ENCODE measurements at regions not wholly inside any gene's neighbourhood (a gene's known extent, or its start where the extent isn't known, plus 50 kb on each side); places are given as distances from the start of the nearest gene placed in this dataset.

GRCh38 chr14:85387181-85387580 lies 142.8 kb upstream of the FLRT2 start:
- Mint-ChIP-seq H3K27ac (no peak overlapping the region), H3K36me3 (no peaks in the 10 kb centered on the region), H3K4me1 (no peaks in the 10 kb centered on the region), H3K4me3 (no peak overlapping the region), H3K27me3 (no peaks in the 10 kb centered on the region), H3K9me3 (peaks cover 4% of the 10 kb centered on the region)
- ATAC-seq, result no peak

GRCh38 chr14:85390236-85390635 lies 139.7 kb upstream of the FLRT2 start:
- Mint-ChIP-seq H3K9me3 (peaks cover 4% of the 10 kb centered on the region), H3K27me3 (no peaks in the 10 kb centered on the region), H3K4me1 (no peaks in the 10 kb centered on the region), H3K4me3 (no peak overlapping the region), H3K27ac (no peak overlapping the region), H3K36me3 (no peaks in the 10 kb centered on the region)
- ATAC-seq, result no peak

- Mint-ChIP-seq H3K9me3 (peaks cover 6% of the 10 kb centered on the region), H3K27ac (no peak overlapping the region), H3K36me3 (no peaks in the 10 kb centered on the region), H3K4me1 (no peaks in the 10 kb centered on the region), H3K4me3 (no peak overlapping the region), H3K27me3 (no peaks in the 10 kb centered on the region)
- ATAC-seq, result no peak
Observed at GRCh38 chr14:85391455-85391854, 138.5 kb upstream of the FLRT2 start.

GRCh38 chr14:85391892-85392291 lies 138.1 kb upstream of the FLRT2 start:
- H3K4me3 Mint-ChIP-seq, result no peak overlapping the region
- peaks cover 6% of the 10 kb centered on the region for H3K9me3 Mint-ChIP-seq
- H3K27me3 Mint-ChIP-seq, result no peaks in the 10 kb centered on the region
- ATAC-seq, result no peak
- no peak overlapping the region for H3K27ac Mint-ChIP-seq
- H3K36me3 Mint-ChIP-seq, result no peaks in the 10 kb centered on the region
- no peaks in the 10 kb centered on the region for H3K4me1 Mint-ChIP-seq

- no peak for ATAC-seq
- no peak overlapping the region for H3K4me3 Mint-ChIP-seq
- H3K36me3 Mint-ChIP-seq, result no peaks in the 10 kb centered on the region
- H3K27ac Mint-ChIP-seq, result no peak overlapping the region
- peaks cover 10% of the 10 kb centered on the region for H3K9me3 Mint-ChIP-seq
- no peaks in the 10 kb centered on the region for H3K4me1 Mint-ChIP-seq
- no peaks in the 10 kb centered on the region for H3K27me3 Mint-ChIP-seq
Observed at GRCh38 chr14:85399186-85399585, 130.8 kb upstream of the FLRT2 start.

GRCh38 chr14:85400678-85401077 lies 129.3 kb upstream of the FLRT2 start:
- Mint-ChIP-seq H3K27ac (no peak overlapping the region), H3K4me3 (no peak overlapping the region), H3K4me1 (no peaks in the 10 kb centered on the region), H3K36me3 (no peaks in the 10 kb centered on the region), H3K27me3 (no peaks in the 10 kb centered on the region), H3K9me3 (peaks cover 16% of the 10 kb centered on the region)
- ATAC-seq, result no peak

- Mint-ChIP-seq H3K36me3 (no peaks in the 10 kb centered on the region), H3K9me3 (peaks cover 13% of the 10 kb centered on the region), H3K27me3 (no peaks in the 10 kb centered on the region), H3K27ac (no peak overlapping the region), H3K4me1 (no peaks in the 10 kb centered on the region), H3K4me3 (no peak overlapping the region)
- no peak for ATAC-seq
Observed at GRCh38 chr14:85401384-85401783, 128.6 kb upstream of the FLRT2 start.

- Mint-ChIP-seq H3K36me3 (no peaks in the 10 kb centered on the region), H3K27ac (no peak overlapping the region), H3K4me3 (no peak overlapping the region), H3K4me1 (no peaks in the 10 kb centered on the region), H3K9me3 (peaks cover 13% of the 10 kb centered on the region), H3K27me3 (no peaks in the 10 kb centered on the region)
- ATAC-seq, result no peak
Observed at GRCh38 chr14:85402569-85403162, 127.3 kb upstream of the FLRT2 start.

GRCh38 chr14:85409481-85410210 lies 120.3 kb upstream of the FLRT2 start:
- Mint-ChIP-seq H3K4me3 (no peak overlapping the region), H3K27me3 (no peaks in the 10 kb centered on the region), H3K9me3 (peaks cover 14% of the 10 kb centered on the region), H3K27ac (no peak overlapping the region), H3K36me3 (no peaks in the 10 kb centered on the region), H3K4me1 (no peaks in the 10 kb centered on the region)
- ATAC-seq, result no peak

- Mint-ChIP-seq H3K9me3 (peaks cover 15% of the 10 kb centered on the region), H3K4me3 (no peak overlapping the region), H3K27ac (no peak overlapping the region), H3K4me1 (no peaks in the 10 kb centered on the region), H3K27me3 (no peaks in the 10 kb centered on the region), H3K36me3 (no peaks in the 10 kb centered on the region)
- no peak for ATAC-seq
Observed at GRCh38 chr14:85412756-85413155, 117.2 kb upstream of the FLRT2 start.

- Mint-ChIP-seq H3K4me1 (no peaks in the 10 kb centered on the region), H3K9me3 (peaks cover 15% of the 10 kb centered on the region), H3K36me3 (no peaks in the 10 kb centered on the region), H3K27me3 (no peaks in the 10 kb centered on the region), H3K27ac (no peak overlapping the region), H3K4me3 (no peak overlapping the region)
- ATAC-seq, result no peak
Observed at GRCh38 chr14:85413836-85414526, 116.0 kb upstream of the FLRT2 start.

- no peaks in the 10 kb centered on the region for H3K4me1 Mint-ChIP-seq
- no peak overlapping the region for H3K27ac Mint-ChIP-seq
- no peak for ATAC-seq
Observed at GRCh38 chr14:85415015-85415712, 114.8 kb upstream of the FLRT2 start.

GRCh38 chr14:85416771-85417170 lies 113.2 kb upstream of the FLRT2 start:
- ATAC-seq, result no peak
- H3K4me1 Mint-ChIP-seq, result no peaks in the 10 kb centered on the region
- H3K27ac Mint-ChIP-seq, result no peak overlapping the region
- H3K4me3 Mint-ChIP-seq, result no peak overlapping the region
- H3K36me3 Mint-ChIP-seq, result no peaks in the 10 kb centered on the region
- no peaks in the 10 kb centered on the region for H3K27me3 Mint-ChIP-seq
- peaks cover 7% of the 10 kb centered on the region for H3K9me3 Mint-ChIP-seq

More at GRCh38 chr14:85415015-85415712, 114.8 kb upstream of the FLRT2 start:
- Mint-ChIP-seq H3K27me3 (no peaks in the 10 kb centered on the region), H3K9me3 (peaks cover 13% of the 10 kb centered on the region), H3K36me3 (no peaks in the 10 kb centered on the region), H3K4me3 (no peak overlapping the region)

- H3K9me3 Mint-ChIP-seq, result peaks cover 7% of the 10 kb centered on the region
- no peak overlapping the region for H3K4me3 Mint-ChIP-seq
- no peak overlapping the region for H3K27ac Mint-ChIP-seq
- ATAC-seq, result no peak
- H3K36me3 Mint-ChIP-seq, result no peaks in the 10 kb centered on the region
- no peaks in the 10 kb centered on the region for H3K27me3 Mint-ChIP-seq
- no peaks in the 10 kb centered on the region for H3K4me1 Mint-ChIP-seq
Observed at GRCh38 chr14:85417396-85417795, 112.5 kb upstream of the FLRT2 start.

- H3K4me1 Mint-ChIP-seq, result no peaks in the 10 kb centered on the region
Observed at GRCh38 chr14:85418721-85419120, 111.2 kb upstream of the FLRT2 start.

More at GRCh38 chr14:85418721-85419120, 111.2 kb upstream of the FLRT2 start:
- no peak for ATAC-seq
- H3K4me3 Mint-ChIP-seq, result no peak overlapping the region
- no peak overlapping the region for H3K27ac Mint-ChIP-seq
- peaks cover 7% of the 10 kb centered on the region for H3K9me3 Mint-ChIP-seq
- H3K36me3 Mint-ChIP-seq, result no peaks in the 10 kb centered on the region
- no peaks in the 10 kb centered on the region for H3K27me3 Mint-ChIP-seq

Measured in stimulated activated memory B cell treated with anti-CD40 and anti-IgM and Interleukin-4, amounts not matched to agents 10 μg/mL and 1 μg/mL and 100 μg/mL, for 72 hours (primary cell).